GM23338 (cell line): ENCODE measurements at regions not wholly inside any gene's neighbourhood (a gene's known extent, or its start where the extent isn't known, plus 50 kb on each side); places are given as distances from the start of the nearest gene placed in this dataset.

Experiments
- ATAC-seq: fragments of 200-7000 bp; cut with Tn5 transposase; 3 replicates; pipeline ENCODE4 v1.9.1; 2020
- DNase-seq: peaks from one replicate; pipeline ENCODE4 v3.0.0-alpha.2; 2015; ENCODE audit warnings: low spot score
- H2AFZ ChIP-seq: fragments of 200-600 bp; sonication (generic); 2 replicates; pipeline ENCODE4 v1.8.0; 2016; ENCODE audit warnings: antibody characterized with exemption, mild to moderate bottlenecking, moderate library complexity
- H3F3A ChIP-seq: fragments of 200-600 bp; sonication (generic); replicated peaks from 2 replicates; pipeline ENCODE4 v1.8.0; 2017; ENCODE audit warnings: antibody characterized with exemption, mixed run types, low read depth
- H3K27ac ChIP-seq: fragments of 200-600 bp; sonication (generic); 2 replicates; pipeline ENCODE4 v1.6.1; 2016; ENCODE audit warnings: low read depth
- H3K27me3 ChIP-seq: fragments of 200-600 bp; sonication (generic); 2 replicates; pipeline ENCODE4 v1.8.0; 2016; ENCODE audit warnings: mild to moderate bottlenecking, mixed run types, moderate library complexity; ENCODE audit not compliant: insufficient read depth
- H3K36me3 ChIP-seq: fragments of 200-600 bp; sonication (generic); 2 replicates; pipeline ENCODE4 v1.8.0; 2016; ENCODE audit warnings: mild to moderate bottlenecking; ENCODE audit not compliant: insufficient read depth
- H3K4me1 ChIP-seq: fragments of 200-600 bp; sonication (generic); 2 replicates; pipeline ENCODE4 v1.8.0; 2016; ENCODE audit warnings: mild to moderate bottlenecking, moderate library complexity; ENCODE audit not compliant: insufficient read depth
- H3K4me2 ChIP-seq: fragments of 200-600 bp; sonication (generic); 2 replicates; pipeline ENCODE4 v1.7.1; 2017; ENCODE audit warnings: mixed run types
- H3K4me3 ChIP-seq: fragments of 200-600 bp; sonication (generic); 2 replicates; pipeline ENCODE4 v1.6.1; 2016; ENCODE audit warnings: mixed run types
- H3K79me2 ChIP-seq: fragments of 200-600 bp; sonication (generic); replicated peaks from 2 replicates; pipeline ENCODE4 v1.8.0; 2017; ENCODE audit warnings: mild to moderate bottlenecking; ENCODE audit not compliant: insufficient read depth
- H3K9me2 ChIP-seq: fragments of 200-600 bp; sonication (generic); 2 replicates; pipeline ENCODE4 v1.8.0; 2017; ENCODE audit not compliant: insufficient read depth
- H4K20me1 ChIP-seq: fragments of 200-600 bp; sonication (generic); replicated peaks from 2 replicates; pipeline ENCODE4 v1.8.0; 2017; ENCODE audit warnings: mild to moderate bottlenecking; ENCODE audit not compliant: insufficient read depth
- H3K27ac Mint-ChIP-seq: 2 replicates; pipeline ENCODE4 v1.8.0; 2020; ENCODE audit warnings: inconsistent platforms, mild to moderate bottlenecking, moderate library complexity, mixed read lengths
- H3K27me3 Mint-ChIP-seq: 3 replicates; pipeline ENCODE4 v1.8.0; 2022; ENCODE audit warnings: low read depth, mild to moderate bottlenecking, moderate library complexity, mixed read lengths, inconsistent platforms; ENCODE audit not compliant: insufficient read depth, poor library complexity
- H3K36me3 Mint-ChIP-seq: 3 replicates; pipeline ENCODE4 v1.8.0; 2021; ENCODE audit warnings: low read depth, mild to moderate bottlenecking, inconsistent platforms, moderate library complexity, mixed read lengths
- H3K4me1 Mint-ChIP-seq: 3 replicates; pipeline ENCODE4 v1.8.0; 2020; ENCODE audit warnings: mild to moderate bottlenecking, inconsistent platforms, mixed read lengths
- H3K4me3 Mint-ChIP-seq: 3 replicates; pipeline ENCODE4 v1.8.0; 2021; ENCODE audit warnings: moderate library complexity, mild to moderate bottlenecking, inconsistent platforms, mixed read lengths
- H3K9me3 Mint-ChIP-seq: 3 replicates; pipeline ENCODE4 v1.8.0; 2020; ENCODE audit warnings: moderate library complexity, mild to moderate bottlenecking, inconsistent platforms, mixed read lengths
- CREB1 ChIP-seq: fragments of 250-450 bp; sonication (Bioruptor Pico); IDR thresholded peaks from 2 replicates; pipeline ENCODE4 v1.5.0; 2020; ENCODE audit warnings: low read depth, mild to moderate bottlenecking, moderate library complexity
- CTCF ChIP-seq, 2 experiments: fragments of 200-600 bp in 1 of 2; sonication (generic) in 1 of 2; conservative IDR thresholded peaks; 2 replicates each; pipeline versions ENCODE4 v1.5.1 to v1.6.1; 2016 to 2017; ENCODE audit warnings: antibody characterized with exemption in 2 of 2, low read depth in 2 of 2, mild to moderate bottlenecking in 2 of 2, moderate library complexity in 1 of 2
- ETS1 ChIP-seq: IDR thresholded peaks from 2 replicates; pipeline ENCODE4 v1.6.1; 2016; ENCODE audit warnings: antibody characterized with exemption
- EZH2 ChIP-seq: fragments of 200-600 bp; sonication (generic); IDR thresholded peaks from one replicate; pipeline ENCODE4 v1.8.0; 2017; ENCODE audit warnings: antibody characterized with exemption, mild to moderate bottlenecking, low read depth; ENCODE audit not compliant: unreplicated experiment
- EZH2phosphoT487 ChIP-seq: fragments of 200-600 bp; sonication (generic); IDR thresholded peaks from one replicate; pipeline ENCODE4 v1.8.1; 2018; ENCODE audit warnings: antibody characterized with exemption; ENCODE audit not compliant: unreplicated experiment
- JUNB ChIP-seq: IDR thresholded peaks from one replicate; pipeline ENCODE4 v1.6.1; 2016; ENCODE audit warnings: antibody characterized with exemption; ENCODE audit not compliant: unreplicated experiment
- NANOG ChIP-seq: IDR thresholded peaks from 2 replicates; pipeline ENCODE4 v1.6.1; 2016; ENCODE audit warnings: antibody characterized with exemption, borderline replicate concordance
- POLR2AphosphoS5 ChIP-seq: IDR thresholded peaks from 2 replicates; pipeline ENCODE4 v1.6.1; 2016; ENCODE audit warnings: antibody characterized with exemption, low read depth
- STAT1 ChIP-seq: IDR thresholded peaks from one replicate; pipeline ENCODE4 v1.6.1; 2016; ENCODE audit warnings: antibody characterized with exemption; ENCODE audit not compliant: unreplicated experiment
- ZNF114 ChIP-seq: fragments of 250-450 bp; sonication (Bioruptor Pico); IDR thresholded peaks from 2 replicates; pipeline ENCODE4 v1.5.0; 2020; ENCODE audit warnings: mild to moderate bottlenecking, moderate library complexity
- ZNF331 ChIP-seq: fragments of 250-450 bp; sonication (Bioruptor Pico); IDR thresholded peaks from 2 replicates; pipeline ENCODE4 v1.5.0; 2020; ENCODE audit warnings: low read depth, mild to moderate bottlenecking, moderate library complexity
- TF ChIP-seq, protein P1 (sequence below): fragments of 250-450 bp; sonication (Bioruptor Pico); IDR thresholded peaks from 2 replicates; pipeline ENCODE4 v1.5.0; 2020; ENCODE audit warnings: mild to moderate bottlenecking, moderate library complexity

- H3K9me2 ChIP-seq: no peaks in the 10 kb centered on the region
- Mint-ChIP-seq H3K27ac (no peak overlapping the region), H3K4me3 (no peak overlapping the region), H3K36me3 (no peaks in the 10 kb centered on the region), H3K9me3 (no peaks in the 10 kb centered on the region), H3K27me3 (peaks cover 3% of the 10 kb centered on the region), H3K4me1 (peaks cover 3% of the 10 kb centered on the region; the same call in 2 of the 3 replicates)
- ATAC-seq (no peak), DNase-seq (no peak)
- H3K4me3 ChIP-seq: no peak overlapping the region
- TF ChIP-seq CREB1 (CRISPR knock-in tag): no peak
- no peak overlapping the region for H3K4me2 ChIP-seq
- no peaks in the 10 kb centered on the region for H3K4me1 ChIP-seq
- H4K20me1 ChIP-seq: no peaks in the 10 kb centered on the region
- H3K36me3 ChIP-seq: no peaks in the 10 kb centered on the region
- no peak overlapping the region for H2AFZ ChIP-seq
- no peaks in the 10 kb centered on the region for H3K79me2 ChIP-seq
- H3F3A ChIP-seq: no peaks in the 10 kb centered on the region
- no peak overlapping the region for H3K27ac ChIP-seq
- no peaks in the 10 kb centered on the region for H3K27me3 ChIP-seq
Measured at GRCh38 chr15:85890620-85890980, 95.9 kb upstream of the KLHL25 start.

DNA sequence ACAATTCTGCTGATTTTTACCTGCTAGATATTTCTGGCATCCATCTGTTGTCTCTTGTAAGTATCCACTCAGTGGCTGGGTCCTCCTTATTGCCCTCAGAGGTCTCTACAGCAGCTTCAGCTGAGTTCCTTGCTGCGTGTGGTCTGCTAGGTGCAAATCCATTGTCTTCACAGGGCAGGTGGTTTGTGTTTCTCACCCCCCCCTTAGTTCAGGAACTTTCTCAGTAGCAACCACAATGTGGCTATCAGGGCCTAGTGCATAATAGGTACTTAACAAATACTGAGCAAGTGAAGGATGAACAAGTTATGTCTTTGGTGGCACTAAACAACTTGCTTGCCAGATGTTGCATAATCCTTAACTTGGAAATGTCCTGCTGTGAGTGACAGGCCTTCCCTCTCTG, 96.7 kb upstream of the KLHL25 start:
- Histone ChIP-seq H3K36me3 (no peaks in the 10 kb centered on the region), H3K9me2 (no peaks in the 10 kb centered on the region), H3K27me3 (no peaks in the 10 kb centered on the region), H3K4me3 (no peak overlapping the region), H3F3A (no peaks in the 10 kb centered on the region), H3K4me1 (no peaks in the 10 kb centered on the region), H2AFZ (no peak overlapping the region), H3K4me2 (no peak overlapping the region), H3K79me2 (no peaks in the 10 kb centered on the region), H3K27ac (no peak overlapping the region), H4K20me1 (no peaks in the 10 kb centered on the region)
- H3K36me3 Mint-ChIP-seq: no peaks in the 10 kb centered on the region; the same call in 2 of the 3 replicates
- DNase-seq: no peak
- no peak overlapping the region for H3K4me3 Mint-ChIP-seq
- TF ChIP-seq CREB1 (CRISPR knock-in tag) (no peak), CTCF (conservative IDR thresholded peaks at IDR 0.05; ENCODE audit: low read depth in 2 of 2) (no peak), ETS1 (no peak), EZH2 (no peak), EZH2phosphoT487 (no peak), JUNB (no peak), ZNF114 (CRISPR knock-in tag) (no peak), ZNF331 (CRISPR knock-in tag) (no peak), NANOG (no peak), POLR2AphosphoS5 (no peak), STAT1 (no peak)
- TF ChIP-seq, protein P1, sequence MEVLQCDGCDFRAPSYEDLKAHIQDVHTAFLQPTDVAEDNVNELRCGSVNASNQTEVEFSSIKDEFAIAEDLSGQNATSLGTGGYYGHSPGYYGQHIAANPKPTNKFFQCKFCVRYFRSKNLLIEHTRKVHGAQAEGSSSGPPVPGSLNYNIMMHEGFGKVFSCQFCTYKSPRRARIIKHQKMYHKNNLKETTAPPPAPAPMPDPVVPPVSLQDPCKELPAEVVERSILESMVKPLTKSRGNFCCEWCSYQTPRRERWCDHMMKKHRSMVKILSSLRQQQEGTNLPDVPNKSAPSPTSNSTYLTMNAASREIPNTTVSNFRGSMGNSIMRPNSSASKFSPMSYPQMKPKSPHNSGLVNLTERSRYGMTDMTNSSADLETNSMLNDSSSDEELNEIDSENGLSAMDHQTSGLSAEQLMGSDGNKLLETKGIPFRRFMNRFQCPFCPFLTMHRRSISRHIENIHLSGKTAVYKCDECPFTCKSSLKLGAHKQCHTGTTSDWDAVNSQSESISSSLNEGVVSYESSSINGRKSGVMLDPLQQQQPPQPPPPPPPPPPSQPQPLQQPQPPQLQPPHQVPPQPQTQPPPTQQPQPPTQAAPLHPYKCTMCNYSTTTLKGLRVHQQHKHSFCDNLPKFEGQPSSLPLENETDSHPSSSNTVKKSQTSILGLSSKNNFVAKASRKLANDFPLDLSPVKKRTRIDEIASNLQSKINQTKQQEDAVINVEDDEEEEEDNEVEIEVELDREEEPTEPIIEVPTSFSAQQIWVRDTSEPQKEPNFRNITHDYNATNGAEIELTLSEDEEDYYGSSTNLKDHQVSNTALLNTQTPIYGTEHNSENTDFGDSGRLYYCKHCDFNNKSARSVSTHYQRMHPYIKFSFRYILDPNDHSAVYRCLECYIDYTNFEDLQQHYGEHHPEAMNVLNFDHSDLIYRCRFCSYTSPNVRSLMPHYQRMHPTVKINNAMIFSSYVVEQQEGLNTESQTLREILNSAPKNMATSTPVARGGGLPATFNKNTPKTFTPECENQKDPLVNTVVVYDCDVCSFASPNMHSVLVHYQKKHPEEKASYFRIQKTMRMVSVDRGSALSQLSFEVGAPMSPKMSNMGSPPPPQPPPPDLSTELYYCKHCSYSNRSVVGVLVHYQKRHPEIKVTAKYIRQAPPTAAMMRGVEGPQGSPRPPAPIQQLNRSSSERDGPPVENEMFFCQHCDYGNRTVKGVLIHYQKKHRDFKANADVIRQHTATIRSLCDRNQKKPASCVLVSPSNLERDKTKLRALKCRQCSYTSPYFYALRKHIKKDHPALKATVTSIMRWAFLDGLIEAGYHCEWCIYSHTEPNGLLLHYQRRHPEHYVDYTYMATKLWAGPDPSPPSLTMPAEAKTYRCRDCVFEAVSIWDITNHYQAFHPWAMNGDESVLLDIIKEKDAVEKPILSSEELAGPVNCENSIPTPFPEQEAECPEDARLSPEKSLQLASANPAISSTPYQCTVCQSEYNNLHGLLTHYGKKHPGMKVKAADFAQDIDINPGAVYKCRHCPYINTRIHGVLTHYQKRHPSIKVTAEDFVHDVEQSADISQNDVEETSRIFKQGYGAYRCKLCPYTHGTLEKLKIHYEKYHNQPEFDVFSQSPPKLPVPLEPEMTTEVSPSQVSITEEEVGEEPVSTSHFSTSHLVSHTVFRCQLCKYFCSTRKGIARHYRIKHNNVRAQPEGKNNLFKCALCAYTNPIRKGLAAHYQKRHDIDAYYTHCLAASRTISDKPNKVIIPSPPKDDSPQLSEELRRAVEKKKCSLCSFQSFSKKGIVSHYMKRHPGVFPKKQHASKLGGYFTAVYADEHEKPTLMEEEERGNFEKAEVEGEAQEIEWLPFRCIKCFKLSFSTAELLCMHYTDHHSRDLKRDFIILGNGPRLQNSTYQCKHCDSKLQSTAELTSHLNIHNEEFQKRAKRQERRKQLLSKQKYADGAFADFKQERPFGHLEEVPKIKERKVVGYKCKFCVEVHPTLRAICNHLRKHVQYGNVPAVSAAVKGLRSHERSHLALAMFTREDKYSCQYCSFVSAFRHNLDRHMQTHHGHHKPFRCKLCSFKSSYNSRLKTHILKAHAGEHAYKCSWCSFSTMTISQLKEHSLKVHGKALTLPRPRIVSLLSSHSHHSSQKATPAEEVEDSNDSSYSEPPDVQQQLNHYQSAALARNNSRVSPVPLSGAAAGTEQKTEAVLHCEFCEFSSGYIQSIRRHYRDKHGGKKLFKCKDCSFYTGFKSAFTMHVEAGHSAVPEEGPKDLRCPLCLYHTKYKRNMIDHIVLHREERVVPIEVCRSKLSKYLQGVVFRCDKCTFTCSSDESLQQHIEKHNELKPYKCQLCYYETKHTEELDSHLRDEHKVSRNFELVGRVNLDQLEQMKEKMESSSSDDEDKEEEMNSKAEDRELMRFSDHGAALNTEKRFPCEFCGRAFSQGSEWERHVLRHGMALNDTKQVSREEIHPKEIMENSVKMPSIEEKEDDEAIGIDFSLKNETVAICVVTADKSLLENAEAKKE (CRISPR knock-in tag): no peak
- peaks cover 5% of the 10 kb centered on the region for H3K4me1 Mint-ChIP-seq
- ATAC-seq: no peak
- H3K27me3 Mint-ChIP-seq: peaks cover 10% of the 10 kb centered on the region
- no peak overlapping the region for H3K27ac Mint-ChIP-seq
- H3K9me3 Mint-ChIP-seq: peaks cover under 1% of the 10 kb centered on the region; the same call in 2 of the 3 replicates
